Adrenal gland (tissue), 9 donors: ENCODE measurements at regions not wholly inside any gene's neighbourhood (a gene's known extent, or its start where the extent isn't known, plus 50 kb on each side); places are given as distances from the start of the nearest gene placed in this dataset.

ENCODE experiments used
- DNase-seq, 7 donors: peaks; one replicate each; pipeline ENCODE4 v3.0.0-alpha.2; 2019 to 2020
- H3K27ac ChIP-seq, 5 donors: fragments of 200-600 bp; sonication (generic) in 4 of 5; 1 replicate in 3 of 5; 2 replicates in 2 of 5; pipeline versions ENCODE4 v1.5.1 to v1.8.0; 2016 to 2020; ENCODE audit warnings: mild to moderate bottlenecking in 1 of 5
- H3K27me3 ChIP-seq: fragments of 200-600 bp; 2 replicates; pipeline ENCODE4 v1.8.0; 2021
- H3K36me3 ChIP-seq, 2 donors: fragments of 200-600 bp; replicated peaks in 1 of 2; 1 replicate in 1 of 2; 2 replicates in 1 of 2; pipeline versions ENCODE4 v1.5.1 to v1.8.0; 2018 to 2022
- H3K4me1 ChIP-seq, 2 donors: fragments of 200-600 bp; replicated peaks in 1 of 2; 1 replicate in 1 of 2; 2 replicates in 1 of 2; pipeline versions ENCODE4 v1.5.1 to v1.8.0; 2018 to 2021
- H3K4me3 ChIP-seq, 4 donors: fragments of 200-600 bp; sonication (generic) in 3 of 4; one replicate each; pipeline ENCODE4 v1.5.1; 2016 to 2018
- H3K9me3 ChIP-seq, 3 donors: fragments of 200-600 bp; sonication (generic) in 1 of 3; replicated peaks in 1 of 3; 1 replicate in 2 of 3; 2 replicates in 1 of 3; pipeline versions ENCODE4 v1.5.1 to v1.8.0; 2016 to 2021
- POLR2A ChIP-seq, 2 donors: fragments of 450-650 bp; IDR thresholded peaks; one replicate each; pipeline ENCODE4 v1.6.1; 2017; ENCODE audit warnings: antibody characterized with exemption in 2 of 2, mild to moderate bottlenecking in 2 of 2, moderate library complexity in 1 of 2
- WGBS, 4 donors: extraction: QIAGEN DNeasy Blood & Tissue Kit in 2 of 4; methylation state at CpG; one replicate each; pipeline versions ENCODE4 v1.1.5 to v1.1.7; 2013 to 2017; 5-methylcytosine and 5-hydroxymethylcytosine counted together
- intact Hi-C, 2 donors: fragments of 100-400 bp; cut with DNase I; formaldehyde crosslinking; loops; one replicate each; pipeline versions ENCODE4 v1.14.1 to v1.15.0; 2022 to 2023
- TF ChIP-seq, protein P1 (sequence below), 6 experiments: fragments of 450-650 bp in 4 of 6; fragments of 200-600 bp in 2 of 6; sonication (generic) in 1 of 6; IDR thresholded peaks; 1 replicate in 5 of 6; 2 replicates in 1 of 6; pipeline versions ENCODE4 v1.5.1 to v1.8.0; 2016 to 2021; ENCODE audit warnings: antibody characterized with exemption in 6 of 6, mild to moderate bottlenecking in 2 of 6, moderate library complexity in 1 of 6
- donor health status: healthy with polysubstance abuse.
- donor health status: Bipolar disorder and iron deficiency.
- donor health status: DM: yes; HTN: yes; CAD: no.
- donor health status: DM: no; HTN: no; CAD: no.
- donor health status: DM: no; HTN: no; CAD: no.

DNA sequence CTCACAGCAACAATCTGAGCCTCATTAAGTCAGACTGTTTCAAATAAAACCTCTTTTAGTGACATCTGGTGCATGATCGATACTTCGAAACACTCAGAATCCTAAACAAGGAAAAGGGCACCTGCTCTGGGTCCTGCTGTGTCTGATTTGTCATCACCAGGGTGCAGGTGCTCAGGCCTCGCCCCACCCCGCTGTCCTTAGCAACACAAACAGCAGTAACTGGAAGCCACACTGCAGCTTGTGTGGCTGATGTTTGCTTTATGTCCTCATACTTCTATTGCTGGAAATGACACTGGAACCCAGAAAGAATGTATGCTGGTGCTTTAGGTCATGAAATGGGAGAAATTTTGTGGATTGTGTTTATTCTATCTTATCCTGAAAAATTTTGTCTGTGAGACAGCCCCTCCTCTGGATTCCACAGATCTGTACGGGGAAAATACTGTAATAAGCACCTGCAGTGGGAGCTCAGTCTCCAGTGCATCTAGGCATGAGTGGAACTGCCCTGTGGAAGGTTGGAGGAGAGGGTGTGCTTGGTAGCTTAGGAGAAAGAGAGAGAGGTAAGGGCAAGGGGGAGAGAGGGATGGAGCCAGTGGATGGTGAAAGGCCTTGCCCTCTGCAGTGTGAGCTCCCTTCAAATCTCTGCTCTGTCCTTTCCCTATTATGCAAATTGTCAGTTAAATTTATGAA, 284.2 kb downstream of the SMARCA2 start:
- intact Hi-C loops = no loop called here
- 86 to 91% (median 89%) methylated on average over 5 of the region's 5 CpGs for WGBS, 4 donors

DNA sequence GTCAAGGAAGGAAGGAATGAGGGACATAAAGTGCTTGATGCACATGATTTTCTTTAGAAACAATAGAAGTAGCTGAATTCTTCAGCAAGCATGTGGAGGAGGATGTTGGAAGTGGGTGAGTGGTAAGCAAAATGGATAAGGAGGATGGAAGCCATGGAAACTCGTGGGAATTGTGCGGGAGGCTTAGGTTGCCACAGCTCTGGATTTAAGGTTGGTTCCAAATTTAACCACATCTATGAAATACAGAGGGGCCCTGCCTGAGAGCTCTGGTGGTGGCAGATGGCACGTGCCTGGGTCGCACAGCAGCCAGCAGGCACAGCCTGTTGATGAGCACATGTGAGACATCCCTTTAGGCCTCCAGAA, 284.7 kb downstream of the SMARCA2 start:
- no peaks in the 10 kb centered on the region for H3K9me3 ChIP-seq
- no peaks in the 10 kb centered on the region for H3K27me3 ChIP-seq
- no peaks in the 10 kb centered on the region for H3K36me3 ChIP-seq
- DNase-seq = no peak
- TF ChIP-seq POLR2A (IDR thresholded peaks at IDR 0.05) = no peak
- TF ChIP-seq, protein P1, sequence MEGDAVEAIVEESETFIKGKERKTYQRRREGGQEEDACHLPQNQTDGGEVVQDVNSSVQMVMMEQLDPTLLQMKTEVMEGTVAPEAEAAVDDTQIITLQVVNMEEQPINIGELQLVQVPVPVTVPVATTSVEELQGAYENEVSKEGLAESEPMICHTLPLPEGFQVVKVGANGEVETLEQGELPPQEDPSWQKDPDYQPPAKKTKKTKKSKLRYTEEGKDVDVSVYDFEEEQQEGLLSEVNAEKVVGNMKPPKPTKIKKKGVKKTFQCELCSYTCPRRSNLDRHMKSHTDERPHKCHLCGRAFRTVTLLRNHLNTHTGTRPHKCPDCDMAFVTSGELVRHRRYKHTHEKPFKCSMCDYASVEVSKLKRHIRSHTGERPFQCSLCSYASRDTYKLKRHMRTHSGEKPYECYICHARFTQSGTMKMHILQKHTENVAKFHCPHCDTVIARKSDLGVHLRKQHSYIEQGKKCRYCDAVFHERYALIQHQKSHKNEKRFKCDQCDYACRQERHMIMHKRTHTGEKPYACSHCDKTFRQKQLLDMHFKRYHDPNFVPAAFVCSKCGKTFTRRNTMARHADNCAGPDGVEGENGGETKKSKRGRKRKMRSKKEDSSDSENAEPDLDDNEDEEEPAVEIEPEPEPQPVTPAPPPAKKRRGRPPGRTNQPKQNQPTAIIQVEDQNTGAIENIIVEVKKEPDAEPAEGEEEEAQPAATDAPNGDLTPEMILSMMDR (IDR thresholded peaks at IDR 0.05) = no peak
- H3K4me3 ChIP-seq = no peak overlapping the region
- WGBS, 4 donors = 87 to 96% (median 90%) methylated on average over 4 of the region's 4 CpGs
- intact Hi-C loops = no loop called here
- no peaks in the 10 kb centered on the region for H3K4me1 ChIP-seq
- H3K27ac ChIP-seq = no peak overlapping the region

More for the DNA sequence above, 284.2 kb downstream of the SMARCA2 start:
- TF ChIP-seq, protein P1 (IDR thresholded peaks at IDR 0.05) = no peak
- TF ChIP-seq POLR2A (IDR thresholded peaks at IDR 0.05) = no peak
- DNase-seq = no peak
- Histone ChIP-seq H3K27me3 (no peaks in the 10 kb centered on the region), H3K27ac (no peak overlapping the region), H3K4me3 (no peak overlapping the region), H3K9me3 (no peaks in the 10 kb centered on the region), H3K36me3 (no peaks in the 10 kb centered on the region), H3K4me1 (no peaks in the 10 kb centered on the region)

DNA sequence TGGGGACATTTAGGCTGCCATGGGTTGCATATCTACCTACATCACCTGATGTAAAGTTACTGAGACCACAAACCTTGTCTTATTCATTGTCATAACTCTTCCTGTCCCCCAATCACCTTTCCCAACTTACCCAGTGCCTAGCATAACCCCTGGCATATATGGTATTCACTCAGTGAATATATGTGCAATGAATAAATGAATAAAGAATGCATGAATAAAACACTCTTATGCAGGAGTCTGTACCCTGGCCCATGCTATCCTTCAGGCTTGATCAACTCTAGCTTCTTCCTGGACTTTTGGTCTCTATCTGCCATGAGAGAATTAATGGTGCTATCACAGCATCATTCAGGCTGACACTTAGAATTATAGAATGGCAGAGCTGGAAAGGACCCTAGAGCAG, 285.2 kb downstream of the SMARCA2 start:
- H3K9me3 ChIP-seq = no peaks in the 10 kb centered on the region
- intact Hi-C loops = no loop called here
- TF ChIP-seq, protein P1 (IDR thresholded peaks at IDR 0.05) = no peak
- TF ChIP-seq POLR2A (IDR thresholded peaks at IDR 0.05) = no peak
- no peak overlapping the region for H3K4me3 ChIP-seq
- H3K27ac ChIP-seq = no peak overlapping the region
- H3K27me3 ChIP-seq = no peaks in the 10 kb centered on the region
- H3K36me3 ChIP-seq = no peaks in the 10 kb centered on the region
- DNase-seq = no peak
- H3K4me1 ChIP-seq = no peaks in the 10 kb centered on the region

DNA sequence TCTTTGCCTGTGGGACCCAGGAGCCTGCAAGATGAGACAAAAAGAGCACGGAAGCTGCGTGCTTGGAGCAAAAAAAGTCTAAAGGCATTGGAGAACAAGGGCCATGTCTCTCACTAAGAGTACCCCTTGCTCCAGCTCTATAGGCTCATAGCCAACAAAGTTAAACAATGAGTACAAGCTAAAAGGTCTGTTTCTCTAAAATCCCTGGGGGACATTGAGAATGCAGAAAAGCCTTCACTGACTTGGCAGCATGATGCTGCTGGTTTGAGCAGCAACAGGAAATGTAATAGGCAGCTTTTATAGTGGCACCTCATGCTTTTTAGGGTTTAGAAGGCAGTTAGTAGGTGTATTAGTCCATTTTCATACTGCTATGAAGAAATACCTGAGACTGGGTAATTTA, 287.5 kb downstream of the SMARCA2 start:
- Histone ChIP-seq H3K9me3 (no peaks in the 10 kb centered on the region), H3K27me3 (no peaks in the 10 kb centered on the region), H3K4me1 (no peaks in the 10 kb centered on the region), H3K27ac (no peak overlapping the region), H3K4me3 (no peak overlapping the region), H3K36me3 (no peaks in the 10 kb centered on the region)
- no peak for DNase-seq
- intact Hi-C loops = no loop called here
- WGBS, 4 donors = 85 to 95% (median 90%) methylated on average over 2 of the region's 2 CpGs
- TF ChIP-seq, protein P1 (IDR thresholded peaks at IDR 0.05) = no peak
- TF ChIP-seq POLR2A (IDR thresholded peaks at IDR 0.05) = no peak
